WTC11 (cell line): ENCODE measurements at regions not wholly inside any gene's neighbourhood (a gene's known extent, or its start where the extent isn't known, plus 50 kb on each side); places are given as distances from the start of the nearest gene placed in this dataset.

Source experiments
- ATAC-seq: fragments of 200-7000 bp; cut with Tn5 transposase; 2 replicates; pipeline ENCODE4 v1.10.0; 2021; ENCODE audit warnings: mild to moderate bottlenecking, moderate library complexity
- CTCF ChIA-PET: fragments of 300-600 bp; sonication (Branson Sonifier 250); formaldehyde crosslinking; loops from one replicate; lab custom pipeline; 2021; ENCODE audit warnings: antibody characterized with exemption; lab: Charles Lee
- POLR2A ChIA-PET: fragments of 350-600 bp; sonication (Branson Sonifier 250); formaldehyde crosslinking; loops from one replicate; lab custom pipeline; 2021; ENCODE audit warnings: antibody characterized with exemption; lab: Charles Lee
- DNase-seq: peaks from one replicate; pipeline ENCODE4 v3.0.0; 2021; ENCODE audit warnings: low spot score
- H3K27ac Mint-ChIP-seq: 2 replicates; pipeline ENCODE4 v1.8.0; 2021; ENCODE audit warnings: mixed read lengths
- H3K27me3 Mint-ChIP-seq: 2 replicates; pipeline ENCODE4 v1.8.0; 2021; ENCODE audit warnings: low read depth, mild to moderate bottlenecking, moderate library complexity, mixed read lengths
- H3K36me3 Mint-ChIP-seq: 2 replicates; pipeline ENCODE4 v1.8.0; 2021; ENCODE audit warnings: mixed read lengths
- H3K4me1 Mint-ChIP-seq: 2 replicates; pipeline ENCODE4 v1.8.0; 2022; ENCODE audit warnings: mixed read lengths
- H3K4me3 Mint-ChIP-seq: 2 replicates; pipeline ENCODE4 v1.8.0; 2021; ENCODE audit warnings: mild to moderate bottlenecking, moderate library complexity, mixed read lengths
- H3K9me3 Mint-ChIP-seq: 2 replicates; pipeline ENCODE4 v1.8.0; 2021; ENCODE audit warnings: mixed read lengths
- FOXJ3 ChIP-seq: sonication (generic); formaldehyde crosslinking; IDR thresholded peaks from 2 replicates; pipeline ENCODE4 v1.9.0; 2021; ENCODE audit warnings: missing genetic modification reagents, mild to moderate bottlenecking, borderline replicate concordance
- FOXP1 ChIP-seq: sonication (generic); formaldehyde crosslinking; IDR thresholded peaks from 2 replicates; pipeline ENCODE4 v1.8.0; 2022; ENCODE audit warnings: missing genetic modification reagents, mild to moderate bottlenecking, moderate library complexity, borderline replicate concordance
- FOXP4 ChIP-seq: sonication (generic); formaldehyde crosslinking; IDR thresholded peaks from 2 replicates; pipeline ENCODE4 v1.8.0; 2022; ENCODE audit warnings: mild to moderate bottlenecking, missing genetic modification reagents
- KAT7 ChIP-seq: sonication (generic); formaldehyde crosslinking; IDR thresholded peaks from 2 replicates; pipeline ENCODE4 v1.8.1; 2023; ENCODE audit warnings: missing genetic modification reagents, mild to moderate bottlenecking, borderline replicate concordance
- NFATC4 ChIP-seq: fragments of 250-450 bp; sonication (Bioruptor Pico); IDR thresholded peaks from 2 replicates; pipeline ENCODE4 v1.9.0; 2021; ENCODE audit warnings: mild to moderate bottlenecking
- NR3C1 ChIP-seq: sonication (generic); formaldehyde crosslinking; conservative IDR thresholded peaks from 2 replicates; pipeline ENCODE4 v1.8.1; 2023; ENCODE audit warnings: low read depth, mild to moderate bottlenecking, missing genetic modification reagents
- TCF7 ChIP-seq: sonication (generic); formaldehyde crosslinking; IDR thresholded peaks from 2 replicates; pipeline ENCODE4 v1.8.0; 2022; ENCODE audit warnings: mild to moderate bottlenecking, low read depth, missing genetic modification reagents, moderate library complexity
- TEAD1 ChIP-seq: sonication (generic); formaldehyde crosslinking; IDR thresholded peaks from 2 replicates; pipeline ENCODE4 v1.8.0; 2022; ENCODE audit warnings: mild to moderate bottlenecking, missing genetic modification reagents
- TP53 ChIP-seq: sonication (generic); formaldehyde crosslinking; IDR thresholded peaks from 2 replicates; pipeline ENCODE4 v1.8.1; 2023; ENCODE audit warnings: mild to moderate bottlenecking, missing genetic modification reagents
- ZBTB43 ChIP-seq: sonication (generic); formaldehyde crosslinking; IDR thresholded peaks from 2 replicates; pipeline ENCODE4 v1.8.1; 2023; ENCODE audit warnings: mild to moderate bottlenecking, missing genetic modification reagents
- ZNF138 ChIP-seq: sonication (generic); formaldehyde crosslinking; conservative IDR thresholded peaks from 2 replicates; pipeline ENCODE4 v1.8.1; 2022; ENCODE audit warnings: mild to moderate bottlenecking, moderate library complexity, missing genetic modification reagents
- ZNF512 ChIP-seq: sonication (generic); formaldehyde crosslinking; IDR thresholded peaks from 2 replicates; pipeline ENCODE4 v1.8.1; 2022; ENCODE audit warnings: missing genetic modification reagents, borderline replicate concordance
- TF ChIP-seq, protein P1 (sequence below): sonication (generic); formaldehyde crosslinking; IDR thresholded peaks from 2 replicates; pipeline ENCODE4 v1.8.1; 2022; ENCODE audit warnings: mild to moderate bottlenecking, missing genetic modification reagents, moderate library complexity, borderline replicate concordance
- TF ChIP-seq, protein P2 (sequence below): sonication (generic); formaldehyde crosslinking; IDR thresholded peaks from 2 replicates; pipeline ENCODE4 v1.8.1; 2022; ENCODE audit warnings: low read depth, missing genetic modification reagents, borderline replicate concordance
- TF ChIP-seq, protein P3 (sequence below): sonication (generic); formaldehyde crosslinking; IDR thresholded peaks from 2 replicates; pipeline ENCODE4 v1.8.1; 2022; ENCODE audit warnings: low read depth, mild to moderate bottlenecking, moderate library complexity, missing genetic modification reagents, borderline replicate concordance
- TF ChIP-seq, protein P4 (sequence below): sonication (generic); formaldehyde crosslinking; IDR thresholded peaks from 2 replicates; pipeline ENCODE4 v1.8.1; 2023; ENCODE audit warnings: mild to moderate bottlenecking, missing genetic modification reagents

DNA sequence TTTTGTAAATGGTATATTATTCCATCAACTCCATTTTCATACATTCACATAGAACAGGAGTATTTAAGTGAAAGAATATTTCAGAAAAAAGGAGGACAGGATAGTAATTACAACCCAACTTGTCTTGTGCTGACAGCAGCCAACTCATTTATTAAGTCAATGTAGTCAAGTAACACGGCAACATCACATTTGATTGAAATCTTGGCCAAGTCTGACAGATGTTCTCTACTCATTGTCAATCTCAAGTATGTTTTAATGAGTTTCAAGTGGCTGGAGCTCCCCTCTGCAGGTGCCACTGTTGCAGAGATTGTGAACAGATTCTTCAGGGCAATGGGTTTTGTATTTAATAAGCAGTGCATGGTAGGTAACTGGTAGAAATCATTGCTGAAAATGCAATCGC, 332.5 kb downstream of the C4orf33 start:
- CTCF ChIA-PET: no interaction called here
- POLR2A ChIA-PET: no interaction called here
- ATAC-seq (no peak), DNase-seq (no peak)
- TF ChIP-seq, protein P1, sequence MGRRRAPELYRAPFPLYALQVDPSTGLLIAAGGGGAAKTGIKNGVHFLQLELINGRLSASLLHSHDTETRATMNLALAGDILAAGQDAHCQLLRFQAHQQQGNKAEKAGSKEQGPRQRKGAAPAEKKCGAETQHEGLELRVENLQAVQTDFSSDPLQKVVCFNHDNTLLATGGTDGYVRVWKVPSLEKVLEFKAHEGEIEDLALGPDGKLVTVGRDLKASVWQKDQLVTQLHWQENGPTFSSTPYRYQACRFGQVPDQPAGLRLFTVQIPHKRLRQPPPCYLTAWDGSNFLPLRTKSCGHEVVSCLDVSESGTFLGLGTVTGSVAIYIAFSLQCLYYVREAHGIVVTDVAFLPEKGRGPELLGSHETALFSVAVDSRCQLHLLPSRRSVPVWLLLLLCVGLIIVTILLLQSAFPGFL (CRISPR knock-in tag): no peak
- TF ChIP-seq ZNF512 (no peak), KAT7 (no peak), NR3C1 (CRISPR knock-in tag) (no peak), ZBTB43 (CRISPR knock-in tag) (no peak), FOXJ3 (CRISPR knock-in tag) (no peak), FOXP1 (CRISPR knock-in tag) (no peak), TP53 (CRISPR knock-in tag) (no peak)
- TF ChIP-seq, protein P2, sequence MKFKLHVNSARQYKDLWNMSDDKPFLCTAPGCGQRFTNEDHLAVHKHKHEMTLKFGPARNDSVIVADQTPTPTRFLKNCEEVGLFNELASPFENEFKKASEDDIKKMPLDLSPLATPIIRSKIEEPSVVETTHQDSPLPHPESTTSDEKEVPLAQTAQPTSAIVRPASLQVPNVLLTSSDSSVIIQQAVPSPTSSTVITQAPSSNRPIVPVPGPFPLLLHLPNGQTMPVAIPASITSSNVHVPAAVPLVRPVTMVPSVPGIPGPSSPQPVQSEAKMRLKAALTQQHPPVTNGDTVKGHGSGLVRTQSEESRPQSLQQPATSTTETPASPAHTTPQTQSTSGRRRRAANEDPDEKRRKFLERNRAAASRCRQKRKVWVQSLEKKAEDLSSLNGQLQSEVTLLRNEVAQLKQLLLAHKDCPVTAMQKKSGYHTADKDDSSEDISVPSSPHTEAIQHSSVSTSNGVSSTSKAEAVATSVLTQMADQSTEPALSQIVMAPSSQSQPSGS (CRISPR knock-in tag): no peak
- TF ChIP-seq, protein P3, sequence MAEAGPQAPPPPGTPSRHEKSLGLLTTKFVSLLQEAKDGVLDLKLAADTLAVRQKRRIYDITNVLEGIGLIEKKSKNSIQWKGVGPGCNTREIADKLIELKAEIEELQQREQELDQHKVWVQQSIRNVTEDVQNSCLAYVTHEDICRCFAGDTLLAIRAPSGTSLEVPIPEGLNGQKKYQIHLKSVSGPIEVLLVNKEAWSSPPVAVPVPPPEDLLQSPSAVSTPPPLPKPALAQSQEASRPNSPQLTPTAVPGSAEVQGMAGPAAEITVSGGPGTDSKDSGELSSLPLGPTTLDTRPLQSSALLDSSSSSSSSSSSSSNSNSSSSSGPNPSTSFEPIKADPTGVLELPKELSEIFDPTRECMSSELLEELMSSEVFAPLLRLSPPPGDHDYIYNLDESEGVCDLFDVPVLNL (CRISPR knock-in tag): no peak
- Mint-ChIP-seq H3K4me1 (no peaks in the 10 kb centered on the region), H3K36me3 (no peaks in the 10 kb centered on the region), H3K27me3 (no peaks in the 10 kb centered on the region), H3K4me3 (no peak overlapping the region), H3K9me3 (no peaks in the 10 kb centered on the region), H3K27ac (no peak overlapping the region)

- no peak for ATAC-seq
- Mint-ChIP-seq H3K9me3 (peaks cover 3% of the 10 kb centered on the region; the same call in 1 of the 2 replicates), H3K36me3 (no peaks in the 10 kb centered on the region), H3K4me1 (no peaks in the 10 kb centered on the region), H3K4me3 (no peak overlapping the region), H3K27ac (no peak overlapping the region), H3K27me3 (no peaks in the 10 kb centered on the region)
- CTCF ChIA-PET: no interaction called here
- no peak for DNase-seq
- POLR2A ChIA-PET: interaction anchor here (0.7 kb wide), 1 partner anchor 1121 kb away, joined by 3 read pairs; no protein-coding TSS in a partner anchor
- TF ChIP-seq FOXP4 (CRISPR knock-in tag): no peak
Measured at GRCh38 chr4:129429581-129430320, 333.8 kb downstream of the C4orf33 start.

DNA sequence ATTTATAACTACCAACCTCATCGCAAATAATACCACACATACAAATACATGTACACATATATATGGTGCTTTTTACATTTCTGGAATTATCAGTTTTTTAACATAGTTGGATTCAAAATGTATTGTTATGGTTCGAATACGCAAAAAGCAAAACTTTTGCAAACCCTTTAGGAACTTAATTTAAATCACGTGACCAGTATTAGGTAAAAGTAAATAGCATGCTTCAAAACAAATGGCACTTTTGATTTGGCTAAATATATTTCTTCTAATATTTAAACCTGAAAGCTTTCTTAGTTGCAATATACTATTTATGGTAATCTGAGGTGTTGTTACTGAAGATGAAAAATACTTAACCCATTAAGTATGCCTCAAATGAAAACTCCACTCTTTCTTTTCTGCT, 341.4 kb downstream of the C4orf33 start:
- Mint-ChIP-seq H3K4me3 (no peak overlapping the region), H3K9me3 (peaks cover 3% of the 10 kb centered on the region; the same call in 1 of the 2 replicates), H3K27me3 (no peaks in the 10 kb centered on the region), H3K4me1 (no peaks in the 10 kb centered on the region), H3K36me3 (no peaks in the 10 kb centered on the region), H3K27ac (no peak overlapping the region)
- POLR2A ChIA-PET: no interaction called here
- no peak for ATAC-seq
- CTCF ChIA-PET: no interaction called here
- DNase-seq: no peak
- TF ChIP-seq TEAD1 (CRISPR knock-in tag) (no peak), ZBTB43 (CRISPR knock-in tag) (no peak), NFATC4 (no peak), ZNF138 (no peak), TCF7 (no peak)
- TF ChIP-seq, protein P4, sequence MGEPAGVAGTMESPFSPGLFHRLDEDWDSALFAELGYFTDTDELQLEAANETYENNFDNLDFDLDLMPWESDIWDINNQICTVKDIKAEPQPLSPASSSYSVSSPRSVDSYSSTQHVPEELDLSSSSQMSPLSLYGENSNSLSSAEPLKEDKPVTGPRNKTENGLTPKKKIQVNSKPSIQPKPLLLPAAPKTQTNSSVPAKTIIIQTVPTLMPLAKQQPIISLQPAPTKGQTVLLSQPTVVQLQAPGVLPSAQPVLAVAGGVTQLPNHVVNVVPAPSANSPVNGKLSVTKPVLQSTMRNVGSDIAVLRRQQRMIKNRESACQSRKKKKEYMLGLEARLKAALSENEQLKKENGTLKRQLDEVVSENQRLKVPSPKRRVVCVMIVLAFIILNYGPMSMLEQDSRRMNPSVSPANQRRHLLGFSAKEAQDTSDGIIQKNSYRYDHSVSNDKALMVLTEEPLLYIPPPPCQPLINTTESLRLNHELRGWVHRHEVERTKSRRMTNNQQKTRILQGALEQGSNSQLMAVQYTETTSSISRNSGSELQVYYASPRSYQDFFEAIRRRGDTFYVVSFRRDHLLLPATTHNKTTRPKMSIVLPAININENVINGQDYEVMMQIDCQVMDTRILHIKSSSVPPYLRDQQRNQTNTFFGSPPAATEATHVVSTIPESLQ (CRISPR knock-in tag): no peak
